HEK293T (cell line): ENCODE measurements at regions not wholly inside any gene's neighbourhood (a gene's known extent, or its start where the extent isn't known, plus 50 kb on each side); places are given as distances from the start of the nearest gene placed in this dataset.
"Not testable (repeated sequence)": the region's sequence is repeated elsewhere in the genome, so short reads cannot be mapped to it uniquely, and the experiment has no call there.

Source experiments
- CTCF ChIA-PET: fragments of 350-600 bp; formaldehyde crosslinking; extraction: SDS; loops from one replicate; lab custom pipeline; 2021; ENCODE audit warnings: antibody characterized with exemption, inconsistent platforms; lab: Yijun Ruan, JAX
- POLR2A ChIA-PET: fragments of 350-600 bp; formaldehyde crosslinking; extraction: SDS; loops from one replicate; lab custom pipeline; 2020; ENCODE audit warnings: antibody characterized with exemption, inconsistent platforms; lab: Yijun Ruan, JAX
- DNase-seq: peaks from one replicate; pipeline ENCODE4 v3.0.0; 2012; ENCODE audit warnings: mixed read lengths; ENCODE audit errors: extremely low spot score
- ARNT ChIP-seq: fragments of 450-650 bp; IDR thresholded peaks from 2 replicates; pipeline ENCODE4 v1.6.1; 2017; ENCODE audit warnings: mild to moderate bottlenecking
- BHLHE40 ChIP-seq: fragments of 450-650 bp; IDR thresholded peaks from 2 replicates; pipeline ENCODE4 v1.6.1; 2016; ENCODE audit warnings: mild to moderate bottlenecking, moderate library complexity, borderline replicate concordance
- CTBP1 ChIP-seq: fragments of 450-650 bp; IDR thresholded peaks from 2 replicates; pipeline ENCODE4 v1.6.1; 2016; ENCODE audit warnings: borderline replicate concordance
- ELF4 ChIP-seq: fragments of 450-650 bp; IDR thresholded peaks from 2 replicates; pipeline ENCODE4 v1.6.1; 2017; ENCODE audit warnings: antibody characterized with exemption
- FOXA1 ChIP-seq: fragments of 450-650 bp; IDR thresholded peaks from 2 replicates; pipeline ENCODE4 v1.6.1; 2016; ENCODE audit warnings: mild to moderate bottlenecking
- FOXK2 ChIP-seq: fragments of 450-650 bp; IDR thresholded peaks from 2 replicates; pipeline ENCODE4 v1.6.1; 2016; ENCODE audit warnings: mild to moderate bottlenecking
- FOXM1 ChIP-seq: fragments of 450-650 bp; IDR thresholded peaks from 2 replicates; pipeline ENCODE4 v1.6.1; 2017; ENCODE audit warnings: mild to moderate bottlenecking, borderline replicate concordance
- HDGF ChIP-seq: fragments of 450-650 bp; IDR thresholded peaks from 2 replicates; pipeline ENCODE4 v1.6.1; 2017; ENCODE audit warnings: antibody characterized with exemption, borderline replicate concordance
- L3MBTL2 ChIP-seq: fragments of 450-650 bp; conservative IDR thresholded peaks from 2 replicates; pipeline ENCODE4 v1.6.1; 2016; ENCODE audit warnings: mild to moderate bottlenecking
- LEF1 ChIP-seq: fragments of 450-650 bp; IDR thresholded peaks from 2 replicates; pipeline ENCODE4 v1.6.1; 2017; ENCODE audit warnings: mild to moderate bottlenecking, borderline replicate concordance
- NFRKB ChIP-seq: fragments of 450-650 bp; IDR thresholded peaks from 2 replicates; pipeline ENCODE4 v1.6.1; 2016; ENCODE audit warnings: mild to moderate bottlenecking, moderate library complexity
- SP1 ChIP-seq: fragments of 450-650 bp; IDR thresholded peaks from 2 replicates; pipeline ENCODE4 v1.6.1; 2017
- SUZ12 ChIP-seq: fragments of 450-650 bp; IDR thresholded peaks from 2 replicates; pipeline ENCODE4 v1.6.1; 2016; ENCODE audit warnings: mild to moderate bottlenecking
- TARDBP ChIP-seq: fragments of 450-650 bp; IDR thresholded peaks from 2 replicates; pipeline ENCODE4 v1.6.1; 2016
- ZNF384 ChIP-seq: fragments of 450-650 bp; IDR thresholded peaks from 2 replicates; pipeline ENCODE4 v1.6.1; 2016
- TF ChIP-seq, protein P1 (sequence below): fragments of 450-650 bp; IDR thresholded peaks from 2 replicates; pipeline ENCODE4 v1.6.1; 2016

DNA sequence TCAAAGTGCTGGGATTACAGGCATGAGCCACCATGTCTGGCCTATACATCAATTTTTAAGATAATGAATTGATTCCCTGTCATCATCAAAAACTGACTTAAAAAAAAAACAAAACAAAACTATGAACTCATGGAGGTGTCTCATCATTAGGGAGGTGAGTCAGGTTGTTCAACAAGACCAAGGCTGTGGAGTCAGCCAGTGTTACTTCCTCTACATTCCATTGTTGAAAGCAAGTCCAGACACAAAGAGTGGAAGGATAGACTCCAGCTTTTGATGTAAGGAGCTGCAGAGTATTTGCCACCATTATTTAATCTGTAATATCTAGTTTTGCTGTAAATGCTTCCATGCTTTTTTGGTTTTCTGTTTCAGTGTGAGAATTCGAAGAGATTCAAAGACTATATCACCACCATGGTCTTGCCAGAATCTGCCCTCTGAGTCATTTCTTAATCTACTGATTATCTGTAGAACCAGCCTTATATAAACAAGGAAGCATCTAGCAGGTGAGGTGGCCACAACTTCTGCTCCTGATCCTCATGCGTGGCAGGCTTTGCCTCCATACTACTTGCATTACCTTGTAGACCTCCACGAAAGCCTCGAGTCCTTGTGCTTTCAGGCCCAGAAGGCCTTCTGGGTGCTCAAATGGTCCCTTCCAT, 156.1 kb downstream of the FGF1 start:
- CTCF ChIA-PET: interaction anchor here (0.7 kb wide), 1 partner anchor 11 kb away, joined by 4 read pairs; no protein-coding TSS in a partner anchor
- POLR2A ChIA-PET: no interaction called here
- no peak for TF ChIP-seq SUZ12
- TF ChIP-seq NFRKB: no peak
- no peak for TF ChIP-seq FOXA1
- TF ChIP-seq HDGF: no peak
- no peak for TF ChIP-seq ZNF384
- TF ChIP-seq SP1: no peak
- TF ChIP-seq CTBP1: no peak
- no peak for TF ChIP-seq ELF4
- no peak for TF ChIP-seq L3MBTL2
- TF ChIP-seq LEF1: no peak
- no peak for TF ChIP-seq FOXM1
- TF ChIP-seq ARNT: no peak
- no peak for TF ChIP-seq FOXK2
- no peak for TF ChIP-seq BHLHE40
- TF ChIP-seq TARDBP: no peak
- TF ChIP-seq, protein P1, sequence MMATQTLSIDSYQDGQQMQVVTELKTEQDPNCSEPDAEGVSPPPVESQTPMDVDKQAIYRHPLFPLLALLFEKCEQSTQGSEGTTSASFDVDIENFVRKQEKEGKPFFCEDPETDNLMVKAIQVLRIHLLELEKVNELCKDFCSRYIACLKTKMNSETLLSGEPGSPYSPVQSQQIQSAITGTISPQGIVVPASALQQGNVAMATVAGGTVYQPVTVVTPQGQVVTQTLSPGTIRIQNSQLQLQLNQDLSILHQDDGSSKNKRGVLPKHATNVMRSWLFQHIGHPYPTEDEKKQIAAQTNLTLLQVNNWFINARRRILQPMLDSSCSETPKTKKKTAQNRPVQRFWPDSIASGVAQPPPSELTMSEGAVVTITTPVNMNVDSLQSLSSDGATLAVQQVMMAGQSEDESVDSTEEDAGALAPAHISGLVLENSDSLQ: no peak
- DNase-seq: no peak

DNA sequence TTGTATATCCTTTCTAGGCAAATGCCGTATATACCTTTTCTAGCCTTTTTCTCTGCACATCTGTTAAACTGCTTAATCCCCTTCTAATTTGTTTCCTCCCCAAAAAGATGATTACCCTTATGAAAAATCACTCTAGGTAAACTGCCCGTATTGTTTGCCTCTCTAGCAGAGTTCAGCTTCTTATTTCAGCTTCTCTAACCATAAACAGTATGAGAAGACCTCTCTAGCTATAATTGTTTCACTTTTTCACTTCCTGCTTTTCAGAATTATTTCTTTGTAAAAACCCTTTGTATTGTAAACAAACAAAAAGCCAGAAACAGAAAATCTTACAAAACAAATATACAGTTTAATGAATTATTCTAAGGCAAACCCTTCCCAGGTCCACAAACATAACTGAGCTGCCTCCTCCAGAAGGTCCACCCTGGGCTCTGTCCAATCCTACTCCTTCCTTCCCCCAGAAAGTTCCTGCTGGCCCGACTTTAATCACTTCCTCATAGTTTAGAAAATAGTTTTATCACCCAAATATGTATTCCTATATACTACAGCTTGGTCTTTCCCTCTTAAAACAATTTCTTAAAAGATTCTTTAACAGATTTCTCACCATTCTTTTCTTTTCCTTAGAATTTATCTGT, 158.1 kb downstream of the FGF1 start:
- DNase-seq: no peak
- TF ChIP-seq FOXM1: no peak
- TF ChIP-seq, protein P1: no peak
- TF ChIP-seq LEF1: no peak
- TF ChIP-seq ELF4: no peak
- TF ChIP-seq NFRKB: no peak
- TF ChIP-seq SUZ12: no peak
- no peak for TF ChIP-seq FOXA1
- no peak for TF ChIP-seq ARNT
- TF ChIP-seq FOXK2: no peak
- no peak for TF ChIP-seq HDGF
- no peak for TF ChIP-seq L3MBTL2
- no peak for TF ChIP-seq CTBP1
- no peak for TF ChIP-seq SP1
- TF ChIP-seq TARDBP: no peak
- no peak for TF ChIP-seq ZNF384
- TF ChIP-seq BHLHE40: no peak
- CTCF ChIA-PET: interaction anchor here (0.6 kb wide), 1 partner anchor 40 kb away, joined by 3 read pairs; no protein-coding TSS in a partner anchor
- POLR2A ChIA-PET: no interaction called here

DNA sequence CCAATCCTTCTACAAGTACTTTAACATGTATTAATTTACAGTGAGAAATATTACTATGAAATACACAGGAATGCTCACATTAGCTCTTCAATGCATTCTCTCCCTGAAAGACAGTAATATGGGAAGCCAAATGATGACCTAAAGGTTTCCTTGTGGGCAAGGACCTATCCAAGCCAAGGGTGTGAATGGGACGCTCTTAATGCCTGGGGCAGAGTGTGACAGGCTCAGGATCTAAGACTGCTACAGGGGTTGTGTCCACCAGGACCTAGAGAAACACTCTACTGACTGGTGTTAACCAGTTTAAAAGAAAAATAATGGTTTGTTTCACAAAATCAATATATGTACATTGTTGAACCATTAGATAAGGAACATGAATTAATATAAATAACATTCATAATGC, 158.7 kb downstream of the FGF1 start:
- TF ChIP-seq TARDBP (no peak), HDGF (no peak), L3MBTL2 (no peak), FOXA1 (no peak)
- no peak for DNase-seq
- ChIA-PET POLR2A (no interaction called here), CTCF (no interaction called here)

DNA sequence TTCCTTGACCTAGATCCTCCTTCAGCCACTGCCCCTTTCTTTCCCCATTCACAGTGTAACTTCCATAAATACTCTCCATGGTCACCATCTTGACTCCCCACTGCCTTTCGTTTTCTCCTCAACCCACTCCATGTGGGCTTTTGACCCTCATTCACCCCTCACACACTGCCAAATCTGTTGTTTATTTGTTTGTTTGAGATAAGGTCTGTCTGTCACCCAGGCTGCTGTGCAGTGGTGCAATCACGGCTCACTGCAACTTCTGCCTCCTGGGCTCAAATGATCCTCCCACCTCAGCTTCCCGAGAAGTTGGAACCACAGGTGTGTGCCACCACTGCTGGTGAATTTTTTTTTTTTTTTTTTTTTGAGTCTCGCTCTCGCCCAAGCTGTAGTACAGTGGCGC, 162.9 kb downstream of the FGF1 start:
- CTCF ChIA-PET: interaction anchor here (0.6 kb wide), 1 partner anchor 56 kb away, joined by 5 read pairs; no protein-coding TSS in a partner anchor
- DNase-seq: no peak
- POLR2A ChIA-PET: no interaction called here
- TF ChIP-seq LEF1 (no peak), FOXA1 (no peak), FOXK2 (no peak), BHLHE40 (no peak), CTBP1 (no peak), L3MBTL2 (no peak), HDGF (no peak), TARDBP (no peak), NFRKB (no peak), ARNT (no peak), SP1 (no peak), FOXM1 (no peak)
- TF ChIP-seq, protein P1: no peak

DNA sequence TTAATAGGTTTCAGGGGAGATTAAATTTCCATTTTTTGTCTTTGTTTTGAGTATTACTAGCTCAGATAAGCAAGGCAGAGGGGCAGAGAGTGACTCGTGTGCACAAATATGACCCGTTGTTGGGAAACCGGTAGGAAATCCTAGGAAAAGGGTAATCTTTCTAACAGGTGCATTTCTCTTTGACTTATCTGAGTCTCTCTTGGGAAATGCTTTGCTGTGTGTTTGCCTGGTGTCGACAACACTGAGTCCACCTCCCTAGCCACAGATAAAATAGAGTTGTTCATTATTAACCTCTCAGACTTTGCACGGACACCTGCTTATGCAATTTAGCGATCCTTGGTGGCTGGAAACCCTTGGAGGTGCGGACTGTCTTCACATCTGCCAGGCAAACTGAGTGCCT, 164.2 kb downstream of the FGF1 start:
- TF ChIP-seq CTBP1: no peak
- ChIA-PET CTCF (no interaction called here), POLR2A (no interaction called here)
- no peak for DNase-seq

DNA sequence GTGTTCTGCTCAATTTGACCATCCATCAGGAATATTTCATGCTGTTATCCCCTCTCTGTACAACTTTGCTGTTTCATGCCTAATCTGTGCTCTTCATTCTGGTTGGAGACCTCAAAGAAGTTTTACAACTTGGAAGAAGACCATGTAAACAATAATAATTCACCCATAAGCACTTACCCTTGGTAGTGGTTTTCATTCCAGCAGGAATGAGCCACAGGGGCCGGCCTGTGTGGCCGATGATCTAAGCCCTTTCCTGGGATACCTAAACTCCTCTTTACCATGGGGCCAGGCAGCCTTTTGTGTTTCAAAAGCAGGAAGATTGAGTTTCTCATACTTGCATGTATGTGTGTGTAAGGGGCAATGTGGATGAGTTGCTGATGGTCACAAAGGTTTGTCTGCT, 165.0 kb downstream of the FGF1 start:
- TF ChIP-seq SUZ12 (no peak), NFRKB (no peak)
- DNase-seq: no peak
- ChIA-PET POLR2A (no interaction called here), CTCF (no interaction called here)

DNA sequence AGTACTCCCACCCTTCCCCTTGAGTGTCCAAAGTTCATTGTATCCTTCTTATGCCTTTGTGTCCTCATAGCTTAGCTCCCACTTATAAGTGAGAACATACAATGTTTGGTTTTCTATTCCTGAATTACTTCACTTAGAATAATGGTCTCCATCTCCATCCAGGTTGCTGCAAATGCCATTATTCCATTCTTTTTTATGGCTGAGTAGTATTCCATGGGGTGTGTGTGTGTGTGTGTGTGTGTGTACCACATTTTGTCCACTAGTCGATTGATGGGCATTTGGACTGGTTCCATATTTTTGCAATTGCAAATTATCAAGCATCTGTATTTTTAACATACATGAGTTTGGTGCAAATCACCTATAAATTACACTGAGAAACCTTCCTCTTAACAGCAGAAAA, 166.0 kb downstream of the FGF1 start:
- DNase-seq, POLR2A ChIA-PET, CTCF ChIA-PET: not testable (repeated sequence)
